ENCODE measurements at regions not wholly inside any gene's neighbourhood (a gene's known extent, or its start where the extent isn't known, plus 50 kb on each side); places are given as distances from the start of the nearest gene placed in this dataset.

- no peak for TF ChIP-seq EZH2 (IDR thresholded peaks at IDR 0.05; ENCODE audit: low read depth, unreplicated experiment)
- TF ChIP-seq CTCF (conservative IDR thresholded peaks at IDR 0.05; ENCODE audit: low read depth in 2 of 2): no peak
- no peak for TF ChIP-seq EZH2phosphoT487 (IDR thresholded peaks at IDR 0.05; ENCODE audit: unreplicated experiment)
- TF ChIP-seq, protein P1, sequence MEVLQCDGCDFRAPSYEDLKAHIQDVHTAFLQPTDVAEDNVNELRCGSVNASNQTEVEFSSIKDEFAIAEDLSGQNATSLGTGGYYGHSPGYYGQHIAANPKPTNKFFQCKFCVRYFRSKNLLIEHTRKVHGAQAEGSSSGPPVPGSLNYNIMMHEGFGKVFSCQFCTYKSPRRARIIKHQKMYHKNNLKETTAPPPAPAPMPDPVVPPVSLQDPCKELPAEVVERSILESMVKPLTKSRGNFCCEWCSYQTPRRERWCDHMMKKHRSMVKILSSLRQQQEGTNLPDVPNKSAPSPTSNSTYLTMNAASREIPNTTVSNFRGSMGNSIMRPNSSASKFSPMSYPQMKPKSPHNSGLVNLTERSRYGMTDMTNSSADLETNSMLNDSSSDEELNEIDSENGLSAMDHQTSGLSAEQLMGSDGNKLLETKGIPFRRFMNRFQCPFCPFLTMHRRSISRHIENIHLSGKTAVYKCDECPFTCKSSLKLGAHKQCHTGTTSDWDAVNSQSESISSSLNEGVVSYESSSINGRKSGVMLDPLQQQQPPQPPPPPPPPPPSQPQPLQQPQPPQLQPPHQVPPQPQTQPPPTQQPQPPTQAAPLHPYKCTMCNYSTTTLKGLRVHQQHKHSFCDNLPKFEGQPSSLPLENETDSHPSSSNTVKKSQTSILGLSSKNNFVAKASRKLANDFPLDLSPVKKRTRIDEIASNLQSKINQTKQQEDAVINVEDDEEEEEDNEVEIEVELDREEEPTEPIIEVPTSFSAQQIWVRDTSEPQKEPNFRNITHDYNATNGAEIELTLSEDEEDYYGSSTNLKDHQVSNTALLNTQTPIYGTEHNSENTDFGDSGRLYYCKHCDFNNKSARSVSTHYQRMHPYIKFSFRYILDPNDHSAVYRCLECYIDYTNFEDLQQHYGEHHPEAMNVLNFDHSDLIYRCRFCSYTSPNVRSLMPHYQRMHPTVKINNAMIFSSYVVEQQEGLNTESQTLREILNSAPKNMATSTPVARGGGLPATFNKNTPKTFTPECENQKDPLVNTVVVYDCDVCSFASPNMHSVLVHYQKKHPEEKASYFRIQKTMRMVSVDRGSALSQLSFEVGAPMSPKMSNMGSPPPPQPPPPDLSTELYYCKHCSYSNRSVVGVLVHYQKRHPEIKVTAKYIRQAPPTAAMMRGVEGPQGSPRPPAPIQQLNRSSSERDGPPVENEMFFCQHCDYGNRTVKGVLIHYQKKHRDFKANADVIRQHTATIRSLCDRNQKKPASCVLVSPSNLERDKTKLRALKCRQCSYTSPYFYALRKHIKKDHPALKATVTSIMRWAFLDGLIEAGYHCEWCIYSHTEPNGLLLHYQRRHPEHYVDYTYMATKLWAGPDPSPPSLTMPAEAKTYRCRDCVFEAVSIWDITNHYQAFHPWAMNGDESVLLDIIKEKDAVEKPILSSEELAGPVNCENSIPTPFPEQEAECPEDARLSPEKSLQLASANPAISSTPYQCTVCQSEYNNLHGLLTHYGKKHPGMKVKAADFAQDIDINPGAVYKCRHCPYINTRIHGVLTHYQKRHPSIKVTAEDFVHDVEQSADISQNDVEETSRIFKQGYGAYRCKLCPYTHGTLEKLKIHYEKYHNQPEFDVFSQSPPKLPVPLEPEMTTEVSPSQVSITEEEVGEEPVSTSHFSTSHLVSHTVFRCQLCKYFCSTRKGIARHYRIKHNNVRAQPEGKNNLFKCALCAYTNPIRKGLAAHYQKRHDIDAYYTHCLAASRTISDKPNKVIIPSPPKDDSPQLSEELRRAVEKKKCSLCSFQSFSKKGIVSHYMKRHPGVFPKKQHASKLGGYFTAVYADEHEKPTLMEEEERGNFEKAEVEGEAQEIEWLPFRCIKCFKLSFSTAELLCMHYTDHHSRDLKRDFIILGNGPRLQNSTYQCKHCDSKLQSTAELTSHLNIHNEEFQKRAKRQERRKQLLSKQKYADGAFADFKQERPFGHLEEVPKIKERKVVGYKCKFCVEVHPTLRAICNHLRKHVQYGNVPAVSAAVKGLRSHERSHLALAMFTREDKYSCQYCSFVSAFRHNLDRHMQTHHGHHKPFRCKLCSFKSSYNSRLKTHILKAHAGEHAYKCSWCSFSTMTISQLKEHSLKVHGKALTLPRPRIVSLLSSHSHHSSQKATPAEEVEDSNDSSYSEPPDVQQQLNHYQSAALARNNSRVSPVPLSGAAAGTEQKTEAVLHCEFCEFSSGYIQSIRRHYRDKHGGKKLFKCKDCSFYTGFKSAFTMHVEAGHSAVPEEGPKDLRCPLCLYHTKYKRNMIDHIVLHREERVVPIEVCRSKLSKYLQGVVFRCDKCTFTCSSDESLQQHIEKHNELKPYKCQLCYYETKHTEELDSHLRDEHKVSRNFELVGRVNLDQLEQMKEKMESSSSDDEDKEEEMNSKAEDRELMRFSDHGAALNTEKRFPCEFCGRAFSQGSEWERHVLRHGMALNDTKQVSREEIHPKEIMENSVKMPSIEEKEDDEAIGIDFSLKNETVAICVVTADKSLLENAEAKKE (CRISPR knock-in tag; IDR thresholded peaks at IDR 0.05): no peak
- TF ChIP-seq CREB1 (CRISPR knock-in tag; IDR thresholded peaks at IDR 0.05; ENCODE audit: low read depth): no peak
- TF ChIP-seq REST (IDR thresholded peaks at IDR 0.05; ENCODE audit: unreplicated experiment): no peak
- no peak for TF ChIP-seq ZNF331 (CRISPR knock-in tag; IDR thresholded peaks at IDR 0.05; ENCODE audit: low read depth)
- TF ChIP-seq POLR2AphosphoS5 (IDR thresholded peaks at IDR 0.05; ENCODE audit: low read depth): no peak
Observed at GRCh38 chr9:2396622-2397285, 224.8 kb upstream of the VLDLR start.
